ENCODE measurements at regions not wholly inside any gene's neighbourhood (a gene's known extent, or its start where the extent isn't known, plus 50 kb on each side); places are given as distances from the start of the nearest gene placed in this dataset.

DNA sequence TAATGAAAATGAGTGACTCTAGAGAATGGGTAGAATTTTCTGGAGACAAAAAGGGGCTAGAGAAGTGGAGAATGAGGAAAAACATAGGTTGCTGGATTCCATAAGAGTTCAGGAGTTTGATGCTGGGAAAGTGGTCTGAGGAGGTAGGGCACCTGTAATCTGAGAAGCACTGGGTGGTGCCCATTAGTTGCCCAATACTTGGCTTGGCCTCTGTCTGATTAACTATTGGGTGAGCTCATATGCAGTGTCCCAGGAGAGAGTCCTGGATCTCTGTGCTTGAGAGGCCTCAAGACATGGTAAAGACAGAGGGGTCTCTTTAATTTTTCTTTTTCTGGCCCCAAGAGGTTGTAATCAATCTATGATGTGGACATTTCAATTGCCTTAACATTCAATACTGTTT lies 390.1 kb downstream of the TDRD3 start:
- no peak for DNase-seq (ENCODE audit: low read depth in 3 of 3)

DNA sequence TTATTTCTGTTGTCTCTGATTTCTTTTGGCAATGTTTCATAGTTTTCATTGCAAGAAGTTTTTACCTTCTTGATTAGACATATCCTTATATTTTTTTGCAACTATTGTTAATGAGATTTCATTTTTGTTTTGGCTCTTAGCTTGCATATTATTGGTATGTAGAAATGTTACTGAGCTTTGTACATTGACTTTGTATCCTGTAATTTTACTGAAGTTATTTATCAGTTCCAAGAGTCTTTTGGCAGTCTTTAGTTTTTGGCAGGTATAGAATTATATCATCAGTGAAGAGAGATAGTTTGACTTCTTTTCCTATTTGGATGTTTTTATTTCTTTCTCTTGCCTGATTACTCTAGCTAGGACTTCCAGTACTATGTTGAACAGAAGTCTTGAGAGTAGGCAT lies 375.7 kb downstream of the TDRD3 start:
- DNase-seq (ENCODE audit: low read depth in 3 of 3): no peak

DNA sequence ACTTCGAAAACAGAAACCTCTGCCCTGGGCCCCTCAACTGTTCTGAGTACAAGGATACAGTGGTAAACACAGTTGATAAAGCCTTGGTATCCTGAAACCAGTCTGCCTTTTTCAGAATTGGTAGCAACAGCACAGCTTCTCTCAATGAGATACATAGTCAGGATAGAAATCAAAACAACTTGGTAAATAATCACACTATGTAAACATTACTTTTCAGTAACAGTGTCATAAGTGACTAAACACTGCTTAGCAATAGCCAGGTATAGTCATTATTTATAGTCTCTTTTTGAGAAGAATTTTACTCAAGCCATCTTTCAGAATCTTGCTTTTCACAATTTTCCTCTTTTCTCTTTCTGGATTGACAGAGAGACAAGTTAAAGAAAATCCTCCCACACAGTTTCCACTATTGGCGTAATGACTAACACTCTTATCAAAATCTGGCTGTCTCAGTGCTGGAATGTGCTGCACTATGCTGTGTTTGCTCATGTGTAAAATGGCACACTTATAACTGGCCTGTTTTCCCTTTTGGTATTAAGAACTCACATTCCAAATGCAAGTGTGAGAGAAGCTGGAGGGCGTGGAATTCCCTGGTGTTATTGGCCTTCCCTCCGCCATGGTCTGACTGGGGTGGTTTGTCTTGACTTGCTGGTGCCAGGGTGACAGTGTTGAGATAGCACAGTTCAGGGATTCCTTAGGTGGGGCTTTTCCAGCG lies 368.8 kb downstream of the TDRD3 start:
- DNase-seq (ENCODE audit: low read depth in 3 of 3): no peak

DNA sequence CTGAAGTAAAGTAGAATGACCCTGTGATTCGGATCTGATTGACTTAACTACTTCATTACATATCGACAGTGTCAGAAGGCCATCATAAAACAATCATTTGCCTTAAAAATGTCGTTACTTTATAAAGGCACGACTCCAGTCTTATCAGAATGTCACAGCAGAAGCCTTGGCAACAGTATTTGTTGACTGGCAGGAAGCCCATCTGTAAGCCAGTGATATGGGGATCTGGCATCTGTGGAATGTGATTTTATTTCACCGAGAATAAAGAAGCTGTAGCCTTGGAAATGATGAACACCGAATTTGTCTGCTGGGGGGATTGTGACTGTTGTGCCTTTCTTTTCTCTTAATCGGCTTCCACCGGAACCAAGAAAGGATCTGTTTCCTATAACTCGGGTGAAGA lies 362.5 kb downstream of the TDRD3 start:
- DNase-seq (ENCODE audit: low read depth in 3 of 3): no peak

DNA sequence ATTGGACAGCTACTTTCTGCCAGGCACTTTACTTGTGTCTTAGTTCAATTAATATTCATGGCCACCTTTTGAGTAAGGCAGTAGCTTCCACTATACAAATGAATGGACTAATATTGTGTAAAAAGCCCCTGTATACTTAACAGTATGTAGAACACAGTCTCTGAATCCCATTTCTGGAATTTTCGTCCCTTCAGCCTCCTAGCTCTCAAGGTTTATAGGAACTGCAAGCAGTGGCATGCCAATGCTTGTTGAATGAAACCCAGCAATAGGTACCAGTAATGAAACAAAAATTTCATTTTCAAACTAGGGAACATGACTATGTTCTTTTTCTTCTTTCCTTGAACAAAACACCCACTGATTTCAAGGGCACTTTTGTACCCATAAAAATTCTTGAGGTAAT lies 361.6 kb downstream of the TDRD3 start:
- no peak for DNase-seq (ENCODE audit: low read depth in 3 of 3)

DNA sequence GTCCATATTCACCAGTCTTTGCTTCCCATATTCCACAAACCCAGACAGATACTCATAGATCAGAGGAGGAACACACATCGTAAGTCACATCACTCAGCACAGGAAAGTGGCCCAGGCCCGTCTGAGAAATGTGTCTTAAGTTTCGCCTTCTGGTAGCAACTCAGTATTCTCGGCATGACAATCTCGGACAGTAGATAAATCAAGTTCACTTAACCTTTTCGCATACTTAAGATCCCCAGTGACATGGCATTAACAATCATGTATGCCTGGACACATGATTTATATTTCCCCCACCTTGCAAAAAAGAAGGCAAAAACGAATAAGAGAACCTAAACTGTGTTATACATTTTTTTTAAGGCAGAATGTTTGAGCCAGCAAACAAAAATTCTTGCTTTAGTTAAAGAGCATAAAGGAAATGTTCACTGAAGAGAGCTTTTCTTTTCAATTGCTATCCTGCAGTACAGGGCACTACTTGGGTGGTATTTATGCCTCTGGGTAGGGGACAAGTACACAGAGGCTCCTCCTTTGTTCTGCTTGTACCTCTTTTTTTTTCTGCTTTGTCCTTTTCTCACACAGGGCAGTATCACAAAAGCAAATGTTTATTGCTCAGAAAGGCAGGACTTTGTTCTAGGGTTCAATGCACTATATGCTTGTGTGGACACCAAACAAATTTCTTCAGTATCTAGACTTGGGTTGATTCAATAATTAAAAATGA lies 360.6 kb downstream of the TDRD3 start:
- no peak for DNase-seq (ENCODE audit: low read depth in 3 of 3)

DNA sequence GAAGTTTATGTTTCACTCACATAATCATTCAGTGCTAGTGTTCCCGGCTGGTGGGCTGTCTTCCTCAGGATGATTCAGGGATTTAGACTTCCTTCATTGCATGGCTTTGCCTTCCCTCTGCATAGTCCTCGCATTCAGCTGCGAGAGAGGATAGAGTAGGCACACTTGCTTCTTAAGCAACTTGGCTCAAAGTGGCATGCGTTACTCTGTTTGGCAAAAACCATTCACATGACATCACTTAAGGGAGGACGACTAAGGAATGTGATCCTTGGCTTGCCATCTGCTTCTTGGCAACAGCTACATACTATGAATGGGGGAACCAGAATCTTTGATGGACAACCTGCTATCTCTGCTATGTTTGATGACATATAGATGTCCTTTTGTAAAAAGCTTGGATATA lies 359.3 kb downstream of the TDRD3 start:
- no peak for DNase-seq (ENCODE audit: low read depth in 3 of 3)

DNA sequence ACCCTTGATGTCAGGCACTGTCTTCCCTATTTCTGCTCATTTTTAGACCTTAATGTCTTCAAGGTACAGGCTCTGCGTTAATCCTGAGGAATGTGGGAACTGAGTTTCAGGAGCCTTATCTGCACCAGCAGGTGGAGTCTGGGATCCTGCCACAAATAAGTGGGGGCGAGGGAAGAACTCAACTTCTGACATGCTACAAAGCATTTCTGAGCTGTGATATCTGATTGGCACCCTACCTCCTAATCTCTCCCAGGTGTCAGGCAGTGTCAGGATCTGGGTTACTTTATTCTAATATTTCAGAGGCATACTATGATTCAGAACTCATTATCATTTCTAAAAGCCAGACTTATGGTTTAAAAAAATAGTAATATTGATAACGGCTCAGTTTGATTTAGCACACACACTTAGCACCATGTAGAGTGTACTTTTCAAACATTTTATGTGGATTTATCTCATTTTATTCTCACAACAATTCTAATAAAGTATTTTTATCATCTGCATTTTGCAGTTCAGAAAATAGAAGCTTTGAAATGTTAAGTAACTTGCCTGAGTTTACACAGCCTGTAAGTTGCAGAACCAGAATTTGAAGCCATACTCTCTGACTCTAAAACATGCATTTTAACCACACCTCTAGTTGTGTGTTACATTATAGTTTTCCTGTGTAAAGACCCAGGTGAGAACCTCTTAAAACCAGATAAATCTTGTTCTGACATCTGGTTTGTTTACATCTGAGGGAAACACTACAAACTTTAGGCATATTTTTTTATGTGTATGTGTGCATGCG lies 358.6 kb downstream of the TDRD3 start:
- DNase-seq (ENCODE audit: low read depth in 3 of 3): no peak

DNA sequence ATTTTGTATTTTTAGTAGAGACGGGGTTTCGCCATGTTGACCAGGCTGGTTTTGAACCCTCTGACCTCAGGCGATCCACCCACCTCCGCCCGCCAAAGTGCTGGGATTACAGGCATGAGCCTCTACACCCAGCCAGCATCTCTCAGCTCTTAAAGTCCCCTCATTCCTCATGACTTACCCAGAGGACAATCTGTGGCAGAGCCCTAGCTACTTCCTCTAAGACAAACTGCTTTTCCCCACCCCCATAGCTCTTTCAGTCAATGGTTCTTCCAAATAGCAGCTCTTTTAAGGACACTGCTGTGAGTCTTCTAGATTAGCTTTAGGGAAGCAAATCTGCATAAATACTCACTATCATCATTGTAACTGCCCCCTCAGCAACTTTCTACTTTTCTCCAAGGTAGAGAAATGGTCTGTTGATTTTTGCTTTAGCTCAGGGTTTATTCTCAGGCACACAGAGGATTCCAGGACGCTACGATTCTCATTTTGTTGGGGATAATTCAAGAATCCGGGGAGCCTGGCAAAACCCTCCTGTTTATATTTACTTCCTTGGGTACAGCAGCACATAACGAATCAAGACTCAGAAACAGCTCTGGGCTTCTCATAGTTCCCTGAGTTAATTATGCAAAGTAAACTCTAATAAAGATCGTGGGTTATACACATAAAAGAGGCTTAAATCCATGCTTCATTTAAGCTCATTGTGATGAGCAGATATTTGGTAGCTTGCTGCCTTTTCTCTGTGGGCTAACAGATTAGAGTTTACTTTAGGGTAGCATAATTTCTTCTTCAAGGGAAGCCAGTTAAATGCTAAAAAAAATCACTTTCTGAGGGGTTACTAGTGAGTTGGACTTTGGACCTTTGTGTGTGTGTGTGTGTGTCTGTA lies 357.4 kb downstream of the TDRD3 start:
- DNase-seq (ENCODE audit: low read depth in 3 of 3): no peak

DNA sequence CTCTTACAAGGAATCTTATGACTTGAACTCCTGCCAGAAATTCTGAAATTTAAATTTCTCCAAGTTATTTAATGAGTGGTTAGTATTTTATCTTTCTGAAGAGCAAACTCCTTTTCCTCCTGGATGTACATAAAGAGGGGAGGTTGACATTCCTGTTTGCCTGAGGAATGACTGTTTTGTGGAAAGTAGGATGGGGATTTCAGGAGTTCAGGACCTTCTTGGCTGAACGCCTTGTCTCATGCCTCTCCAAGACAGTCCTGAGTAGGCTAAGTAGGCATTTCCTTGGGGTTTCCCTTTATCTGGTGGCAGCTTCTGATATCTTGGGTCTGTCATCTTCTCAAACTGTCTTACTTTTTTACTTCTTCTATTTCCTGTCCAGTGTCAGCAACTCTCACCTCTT lies 356.6 kb downstream of the TDRD3 start:
- DNase-seq (ENCODE audit: low read depth in 3 of 3): no peak

DNA sequence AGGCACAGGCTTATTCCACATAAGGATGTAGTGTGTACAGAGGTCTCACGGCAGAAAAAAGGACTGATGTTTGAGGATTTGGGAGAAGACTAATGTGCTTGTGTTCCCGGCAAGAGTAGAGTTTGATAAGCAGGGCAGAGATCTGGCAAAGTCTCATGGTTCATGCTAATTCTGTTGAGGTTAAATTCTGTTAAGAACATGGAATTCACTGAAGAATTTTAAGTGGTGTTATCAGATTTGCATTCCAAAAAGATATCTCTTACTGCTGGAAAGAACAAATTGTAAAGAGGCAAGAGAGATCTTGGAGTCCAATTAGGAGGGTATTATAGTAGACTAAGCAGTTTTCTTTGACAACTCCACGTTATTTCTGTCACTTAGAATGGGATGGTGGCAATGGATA lies 348.3 kb downstream of the TDRD3 start:
- no peak for DNase-seq (ENCODE audit: low read depth in 3 of 3)

DNA sequence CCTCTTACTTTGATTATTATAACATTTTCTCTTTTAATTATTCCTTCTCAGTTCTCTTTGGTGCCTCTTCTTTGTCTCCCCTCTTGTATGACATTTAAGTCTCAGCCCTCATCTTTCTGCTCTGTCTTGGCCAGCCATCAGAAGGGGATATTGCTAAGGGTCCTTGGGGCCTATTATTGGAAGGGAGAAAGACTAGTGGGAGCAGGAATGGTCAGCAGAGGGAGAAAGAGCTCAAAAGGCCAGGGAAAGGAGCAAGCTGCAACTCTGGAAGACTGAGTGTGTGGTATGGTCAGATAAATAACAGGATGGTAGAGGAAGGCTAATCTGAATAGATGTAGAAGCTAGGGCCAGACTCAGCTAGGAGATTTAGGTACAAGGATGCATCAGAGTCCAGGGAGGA lies 336.9 kb downstream of the TDRD3 start:
- DNase-seq (ENCODE audit: low read depth in 3 of 3): no peak

DNA sequence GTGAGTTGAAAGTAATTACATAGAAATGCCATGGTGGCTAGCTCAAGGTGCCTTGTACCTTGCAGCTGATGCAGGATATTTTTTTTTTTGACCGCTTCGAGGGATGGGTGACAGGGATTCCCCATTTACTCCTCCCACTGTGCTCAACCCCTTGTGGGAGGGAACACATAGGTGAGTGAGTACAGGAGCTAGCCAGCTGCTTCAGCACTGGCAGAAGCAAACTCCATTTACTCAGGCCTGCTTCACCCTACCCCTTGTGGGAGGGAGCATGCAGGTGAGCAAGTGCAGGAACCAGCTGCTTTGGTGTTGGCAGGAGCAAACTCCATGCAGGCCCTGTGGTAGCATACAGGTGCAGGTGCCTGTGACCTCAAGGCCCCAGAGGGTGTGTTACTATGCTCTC lies 330.1 kb downstream of the TDRD3 start:
- DNase-seq (ENCODE audit: low read depth in 3 of 3): no peak

DNA sequence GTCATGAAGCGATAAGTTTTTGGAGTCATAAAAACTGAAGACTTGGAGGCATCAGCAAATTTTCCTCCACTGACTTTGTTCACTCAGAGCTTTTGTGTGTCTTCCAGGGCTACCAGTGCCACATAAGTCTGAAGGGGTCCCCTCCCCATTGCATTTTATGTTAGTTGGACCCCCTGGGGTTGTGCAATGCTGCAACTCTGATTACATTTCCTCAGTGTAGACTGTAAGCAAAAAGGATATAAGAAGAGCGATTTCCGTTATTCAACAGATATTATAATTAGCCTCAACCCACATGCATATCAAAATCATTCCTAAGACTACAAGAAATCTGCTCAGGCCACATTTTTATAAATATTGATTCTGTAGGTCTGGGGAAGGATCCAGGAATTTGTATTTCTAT lies 324.0 kb downstream of the TDRD3 start:
- DNase-seq (ENCODE audit: low read depth in 3 of 3): no peak

DNA sequence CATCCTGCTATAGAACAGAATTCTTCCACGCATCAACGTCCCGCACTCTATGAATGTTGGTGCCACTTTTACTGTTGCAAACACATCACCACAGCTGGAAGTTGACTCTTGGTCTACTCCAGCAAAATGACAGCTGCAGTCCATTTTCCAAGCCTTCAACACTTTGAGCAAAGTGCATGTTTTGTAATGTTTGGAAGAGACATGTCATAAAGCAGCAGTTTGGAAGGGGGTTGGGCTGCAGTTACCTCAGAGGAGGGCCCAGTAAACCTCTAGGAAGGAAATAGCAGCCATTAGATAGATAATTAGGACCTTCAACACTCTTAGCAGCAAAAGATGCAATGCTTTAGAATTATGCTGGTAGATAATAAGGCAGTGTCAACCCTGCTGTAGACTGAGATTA lies 323.6 kb downstream of the TDRD3 start:
- DNase-seq (ENCODE audit: low read depth in 3 of 3): no peak

DNA sequence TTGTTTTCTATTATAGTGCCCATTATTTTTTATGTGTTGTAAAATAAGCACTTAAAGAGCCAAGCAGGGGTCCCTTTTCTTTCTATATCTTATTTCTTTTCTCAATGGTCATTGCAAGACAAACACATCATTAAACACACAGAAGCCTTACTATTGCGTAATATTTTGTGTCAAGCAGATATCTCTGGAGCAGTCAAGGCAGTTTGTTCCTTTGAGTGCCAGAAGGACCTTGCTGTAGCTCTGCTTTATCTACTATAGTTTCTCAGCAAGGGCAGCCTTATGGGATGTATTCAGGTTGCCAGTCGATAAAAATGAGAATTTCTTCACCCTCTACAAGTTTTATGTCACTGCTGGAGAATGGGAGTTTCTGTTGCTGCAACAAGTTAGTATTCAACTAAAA lies 319.3 kb downstream of the TDRD3 start:
- no peak for DNase-seq (ENCODE audit: low read depth in 3 of 3)

DNA sequence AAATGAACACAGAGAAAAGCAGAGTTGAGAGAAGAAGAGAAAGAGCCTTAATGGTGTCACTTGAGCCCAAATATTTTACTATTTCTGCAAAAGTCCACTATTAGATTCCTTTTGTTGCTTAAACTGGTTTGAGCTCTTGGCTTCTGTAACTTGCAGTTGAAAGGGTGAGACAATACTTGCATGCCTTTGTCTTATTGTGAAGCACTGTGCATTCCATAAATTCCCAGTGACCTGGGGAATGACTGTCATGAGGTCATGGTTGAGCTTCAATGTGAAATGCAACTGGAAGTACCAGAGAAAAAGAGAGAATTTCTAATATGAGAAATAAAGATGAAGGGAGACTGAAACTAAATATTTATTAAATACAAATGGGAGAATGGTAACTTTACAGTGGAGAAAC lies 310.9 kb downstream of the TDRD3 start:
- no peak for DNase-seq (ENCODE audit: low read depth in 3 of 3)

DNA sequence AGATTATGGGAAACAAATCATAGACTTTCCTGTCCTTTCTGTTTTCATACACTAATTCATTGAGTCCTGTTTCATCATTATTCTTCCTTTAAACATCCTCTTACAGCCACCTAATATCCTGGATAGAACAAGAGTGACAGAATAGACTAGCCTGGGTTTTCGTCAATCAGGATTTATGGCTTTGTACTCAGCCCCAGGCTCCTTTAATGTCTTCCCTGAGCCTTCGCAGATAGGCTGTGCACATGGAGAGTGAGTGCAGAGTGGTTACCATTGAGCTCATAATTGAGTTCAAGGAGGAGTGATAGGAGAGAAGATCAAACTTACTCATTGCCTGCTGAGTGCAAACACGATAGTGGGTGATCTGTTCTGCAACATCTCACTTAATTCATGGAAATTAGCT lies 304.9 kb downstream of the TDRD3 start:
- DNase-seq (ENCODE audit: low read depth in 3 of 3): no peak

DNA sequence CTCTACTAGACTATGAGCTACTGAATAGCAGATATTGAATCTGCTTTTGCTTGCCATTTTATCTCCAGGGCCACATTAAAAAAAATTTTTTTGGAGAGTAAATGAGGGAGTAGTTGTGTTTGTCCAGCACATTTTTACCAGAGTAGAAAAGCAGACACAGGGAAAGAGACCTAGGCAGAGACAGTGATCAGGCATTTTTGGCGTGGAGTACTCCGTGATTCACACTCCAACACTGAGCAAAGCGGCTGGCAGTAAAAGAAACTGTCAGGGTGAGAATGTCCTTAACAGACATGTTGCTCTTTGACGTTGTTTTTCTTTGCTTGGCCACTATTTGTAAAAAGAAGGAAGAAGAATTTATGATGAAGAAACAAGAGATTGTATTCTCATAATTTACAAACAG lies 304.0 kb downstream of the TDRD3 start:
- DNase-seq (ENCODE audit: low read depth in 3 of 3): no peak

DNA sequence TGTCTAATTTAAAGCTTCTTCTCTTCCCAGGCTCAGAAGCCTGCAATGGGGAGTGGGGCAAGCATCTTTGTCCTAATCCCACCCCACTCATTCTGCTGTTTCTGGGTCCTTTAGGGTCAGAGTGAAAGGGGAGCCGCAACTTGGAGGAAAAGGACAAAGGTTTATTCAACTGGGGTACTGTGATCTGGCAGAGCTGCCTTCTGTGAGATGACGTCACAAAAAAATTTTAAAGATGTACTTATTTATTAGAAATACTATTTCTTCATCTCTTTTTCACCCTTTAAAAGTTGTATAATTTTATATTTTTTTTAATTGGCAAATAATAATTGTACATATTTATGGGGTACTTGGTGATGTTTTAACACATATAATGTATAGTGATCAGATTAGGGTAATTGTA lies 302.6 kb downstream of the TDRD3 start:
- DNase-seq (ENCODE audit: low read depth in 3 of 3): no peak

DNA sequence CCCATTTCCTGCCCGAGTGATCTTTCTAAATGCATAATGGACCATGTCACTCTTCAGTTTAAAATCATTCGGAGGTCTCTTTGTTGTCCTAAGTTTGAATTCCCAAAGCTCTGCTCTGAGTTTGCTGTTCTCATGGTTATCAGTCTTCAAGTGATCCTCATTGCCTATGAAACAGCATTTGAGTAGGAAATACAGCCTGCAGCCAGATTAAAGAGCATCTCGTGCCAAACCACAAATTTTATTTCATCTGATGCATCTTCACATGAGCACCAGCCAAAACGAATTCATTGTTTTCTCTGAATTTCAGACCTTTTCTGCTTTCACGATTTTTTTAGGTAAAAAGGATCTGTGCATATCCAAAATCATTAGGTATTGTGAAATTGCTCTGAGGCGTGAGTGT lies 299.6 kb downstream of the TDRD3 start:
- DNase-seq (ENCODE audit: low read depth in 3 of 3): no peak

DNA sequence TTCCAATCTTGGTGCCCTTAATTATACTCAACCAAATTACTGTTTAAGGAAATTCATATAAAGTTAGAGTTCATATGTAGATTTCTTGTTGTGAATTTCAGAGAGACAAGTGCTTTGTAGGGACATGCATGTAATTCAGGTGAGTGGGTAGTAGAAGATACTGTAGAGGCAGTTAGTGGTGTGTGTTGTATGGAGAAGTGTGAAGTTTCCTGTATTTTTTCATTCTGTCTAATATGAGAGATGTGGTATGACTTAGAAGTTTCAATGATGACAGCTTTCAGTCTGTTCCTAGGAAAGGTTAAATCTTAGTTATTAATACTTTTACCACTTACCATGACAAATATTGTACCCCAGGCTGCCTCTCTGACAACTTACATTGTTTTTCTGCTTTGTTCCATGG lies 294.2 kb downstream of the TDRD3 start:
- DNase-seq (ENCODE audit: low read depth in 3 of 3): no peak
